Ovary (tissue), 7 donors: ENCODE measurements at regions not wholly inside any gene's neighbourhood (a gene's known extent, or its start where the extent isn't known, plus 50 kb on each side); places are given as distances from the start of the nearest gene placed in this dataset.

ENCODE experiments used
- DNase-seq, 5 donors: peaks; one replicate each; pipeline ENCODE4 v3.0.0-alpha.2; 2019 to 2020
- H3K27ac ChIP-seq, 2 donors: fragments of 200-600 bp; one replicate each; pipeline versions ENCODE4 v1.5.1 to v1.8.0; 2019 to 2022
- H3K27me3 ChIP-seq: fragments of 200-600 bp; one replicate; pipeline ENCODE4 v1.8.0; 2022
- H3K36me3 ChIP-seq: fragments of 200-600 bp; sonication (generic); one replicate; pipeline ENCODE4 v1.5.1; 2019
- H3K4me1 ChIP-seq: one replicate; pipeline ENCODE4 v1.8.1; 2013; ENCODE audit warnings: mild to moderate bottlenecking, moderate library complexity; ENCODE audit not compliant: insufficient read depth
- H3K4me3 ChIP-seq: fragments of 200-600 bp; sonication (generic); one replicate; pipeline ENCODE4 v1.5.1; 2017
- H3K9me3 ChIP-seq, 2 donors: fragments of 200-600 bp in 1 of 2; sonication (generic) in 1 of 2; one replicate each; pipeline versions ENCODE4 v1.5.1 to v1.8.1; 2013 to 2019; ENCODE audit warnings: mild to moderate bottlenecking in 1 of 2, moderate library complexity in 1 of 2
- EP300 ChIP-seq: sonication (generic); formaldehyde crosslinking; IDR thresholded peaks from one replicate; pipeline ENCODE4 v1.6.1; 2017; ENCODE audit warnings: antibody characterized with exemption
- POLR2A ChIP-seq: fragments of 450-650 bp; IDR thresholded peaks from one replicate; pipeline ENCODE4 v1.6.1; 2017; ENCODE audit warnings: antibody characterized with exemption, mild to moderate bottlenecking, moderate library complexity
- WGBS, 3 donors: extraction: QIAGEN DNeasy Blood & Tissue Kit in 1 of 3; methylation state at CpG; one replicate each; pipeline versions ENCODE4 v1.1.5 to v1.1.7; 2013 to 2017; 5-methylcytosine and 5-hydroxymethylcytosine counted together
- intact Hi-C, 4 donors: fragments of 100-400 bp; cut with DNase I; formaldehyde crosslinking; loops; one replicate each; pipeline versions ENCODE4 v1.11.0 to v1.15.1; 2022 to 2023
- TF ChIP-seq, protein P1 (sequence below), 3 donors: fragments of 450-650 bp in 2 of 3; fragments of 200-600 bp in 1 of 3; IDR thresholded peaks; one replicate each; pipeline versions ENCODE4 v1.5.1 to v1.8.0; 2016 to 2022; ENCODE audit warnings: antibody characterized with exemption in 3 of 3, mild to moderate bottlenecking in 1 of 3
- donor health status: DM: no; HTN: no; CAD: no; lungs with moderate emphysema.
- donor health status: DM: no; HTN: no; CAD: no.
- donor health status: Bipolar disorder and iron deficiency.
- donor health status: DM: no; HTN: no; CAD: no.
- donor health status: DM: yes; HTN: yes; CAD: no.

DNA sequence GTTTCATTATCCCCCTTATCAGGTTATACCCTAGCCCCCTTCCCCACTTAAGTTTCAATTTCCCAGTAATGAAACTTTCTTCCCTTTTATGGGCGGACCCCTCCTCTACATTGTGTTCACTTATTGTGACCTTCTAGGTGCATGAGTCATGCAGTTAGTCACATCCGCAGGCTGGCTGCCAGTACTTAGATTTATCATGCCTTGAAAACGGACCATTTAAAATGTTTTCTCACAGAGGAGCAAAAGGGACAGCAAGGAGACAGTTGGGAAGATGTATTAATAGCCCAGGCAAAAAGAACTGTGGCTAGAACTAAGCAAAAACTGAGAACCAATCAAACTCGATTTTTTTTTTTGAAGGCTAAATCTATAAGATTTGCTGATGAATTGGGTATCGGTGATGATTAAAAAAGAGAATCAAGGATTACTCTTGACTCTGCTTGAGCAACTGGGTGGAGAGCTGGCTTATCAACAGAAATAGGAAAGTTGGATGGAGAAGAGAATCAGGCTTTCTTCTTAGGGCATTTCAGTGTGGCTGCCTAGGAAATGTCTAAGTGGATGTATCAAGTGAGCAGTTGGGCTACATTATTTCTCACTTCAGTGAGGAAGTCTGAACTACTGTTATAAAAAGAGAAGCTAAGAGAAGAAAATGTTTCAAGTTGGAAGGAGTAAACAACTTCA lies 615.0 kb downstream of the HINT1 start:
- TF ChIP-seq EP300 = no peak
- TF ChIP-seq, protein P1, sequence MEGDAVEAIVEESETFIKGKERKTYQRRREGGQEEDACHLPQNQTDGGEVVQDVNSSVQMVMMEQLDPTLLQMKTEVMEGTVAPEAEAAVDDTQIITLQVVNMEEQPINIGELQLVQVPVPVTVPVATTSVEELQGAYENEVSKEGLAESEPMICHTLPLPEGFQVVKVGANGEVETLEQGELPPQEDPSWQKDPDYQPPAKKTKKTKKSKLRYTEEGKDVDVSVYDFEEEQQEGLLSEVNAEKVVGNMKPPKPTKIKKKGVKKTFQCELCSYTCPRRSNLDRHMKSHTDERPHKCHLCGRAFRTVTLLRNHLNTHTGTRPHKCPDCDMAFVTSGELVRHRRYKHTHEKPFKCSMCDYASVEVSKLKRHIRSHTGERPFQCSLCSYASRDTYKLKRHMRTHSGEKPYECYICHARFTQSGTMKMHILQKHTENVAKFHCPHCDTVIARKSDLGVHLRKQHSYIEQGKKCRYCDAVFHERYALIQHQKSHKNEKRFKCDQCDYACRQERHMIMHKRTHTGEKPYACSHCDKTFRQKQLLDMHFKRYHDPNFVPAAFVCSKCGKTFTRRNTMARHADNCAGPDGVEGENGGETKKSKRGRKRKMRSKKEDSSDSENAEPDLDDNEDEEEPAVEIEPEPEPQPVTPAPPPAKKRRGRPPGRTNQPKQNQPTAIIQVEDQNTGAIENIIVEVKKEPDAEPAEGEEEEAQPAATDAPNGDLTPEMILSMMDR (IDR thresholded peaks at IDR 0.05) = no peak
- no peak for TF ChIP-seq POLR2A
- H3K27me3 ChIP-seq = no peaks in the 10 kb centered on the region
- H3K36me3 ChIP-seq = no peaks in the 10 kb centered on the region
- no peak overlapping the region for H3K4me3 ChIP-seq
- no peaks in the 10 kb centered on the region for H3K4me1 ChIP-seq
- no peaks in the 10 kb centered on the region for H3K9me3 ChIP-seq
- WGBS, 3 donors = 54 to 61% (median 60%) methylated on average over 5 of the region's 5 CpGs
- intact Hi-C loops = no loop called here
- H3K27ac ChIP-seq = no peak overlapping the region
- DNase-seq = no peak

DNA sequence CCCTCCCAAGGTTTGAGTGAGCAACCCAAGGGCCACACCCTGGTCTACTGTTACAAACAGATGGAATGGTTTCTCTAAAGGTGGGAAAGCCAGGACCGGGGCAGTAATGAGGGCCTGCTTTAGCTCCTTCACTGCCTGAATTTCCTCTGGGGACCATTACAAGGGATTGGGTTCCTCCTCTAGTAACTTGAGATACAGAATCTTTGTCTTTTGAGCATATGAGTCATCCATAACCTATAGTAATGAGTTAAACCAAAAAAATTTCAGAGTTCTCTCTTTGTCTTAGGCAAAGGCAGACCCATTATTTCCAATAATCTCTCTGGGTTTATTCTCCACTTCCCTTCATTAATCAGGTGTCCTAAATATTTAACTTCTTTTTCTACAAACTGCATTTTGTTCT lies 618.8 kb downstream of the HINT1 start:
- DNase-seq = no peak
- intact Hi-C loops = no loop called here

DNA sequence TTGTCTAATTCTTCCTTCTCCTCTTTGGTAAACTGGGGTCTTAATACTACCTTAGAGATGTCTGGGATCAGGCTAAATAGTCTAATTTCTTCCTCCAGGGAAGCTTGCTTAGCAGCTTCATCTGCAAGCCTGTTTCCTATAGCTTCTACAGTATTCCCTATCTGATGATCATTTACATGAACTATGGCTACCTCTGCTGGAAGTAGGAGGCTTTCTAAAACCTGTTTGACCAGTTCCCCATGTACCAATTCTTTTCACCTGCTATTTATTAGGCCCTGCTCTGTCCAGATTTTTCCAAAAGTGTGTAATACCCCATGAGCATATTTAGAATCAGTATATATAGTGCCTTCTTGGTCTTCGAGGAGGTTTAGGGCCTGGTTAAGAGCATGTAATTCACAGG lies 619.8 kb downstream of the HINT1 start:
- 51 to 75% (median 66%) methylated on average over 1 of the region's 1 CpG for WGBS, 3 donors

More for the DNA sequence above, 618.8 kb downstream of the HINT1 start:
- TF ChIP-seq EP300 = no peak
- 0 to 94% (median 86%) methylated on average over 1 of the region's 1 CpG for WGBS, 3 donors
- no peaks in the 10 kb centered on the region for H3K36me3 ChIP-seq
- H3K27me3 ChIP-seq = no peaks in the 10 kb centered on the region
- H3K9me3 ChIP-seq = no peaks in the 10 kb centered on the region
- no peak overlapping the region for H3K27ac ChIP-seq
- H3K4me3 ChIP-seq = no peak overlapping the region
- no peaks in the 10 kb centered on the region for H3K4me1 ChIP-seq

DNA sequence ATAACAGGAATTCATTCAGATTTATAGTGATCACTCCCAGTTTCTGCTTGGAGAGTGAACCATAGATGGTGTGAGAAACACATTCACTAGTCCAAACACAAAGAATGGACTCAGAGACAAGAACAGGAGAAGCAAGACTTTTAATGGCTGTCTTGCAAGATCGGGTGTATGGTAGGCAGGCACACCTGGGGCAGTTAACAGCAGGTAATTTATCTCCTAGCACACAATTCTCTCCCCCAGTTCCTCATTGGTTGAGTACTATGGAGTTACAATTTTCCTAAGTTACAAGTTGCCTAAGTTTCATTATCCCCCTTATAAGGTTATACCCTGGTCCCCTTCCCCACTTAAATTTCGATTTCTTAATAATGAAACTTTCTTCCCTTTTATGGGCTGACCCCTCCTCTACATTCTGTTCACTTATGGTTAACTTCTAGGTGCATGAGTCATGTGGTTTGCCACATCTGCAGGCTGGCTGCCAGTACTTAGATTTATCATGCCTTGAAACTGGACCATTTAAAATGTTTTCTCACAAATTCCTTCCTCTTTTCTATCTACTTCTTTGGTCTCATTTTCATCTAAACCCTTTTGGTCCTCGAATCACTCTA lies 623.3 kb downstream of the HINT1 start:
- WGBS, 3 donors = 19 to 32% (median 28%) methylated on average over 3 of the region's 3 CpGs
- DNase-seq = no peak

More for the DNA sequence above, 619.8 kb downstream of the HINT1 start:
- intact Hi-C loops = no loop called here
- Histone ChIP-seq H3K27ac (no peak overlapping the region), H3K27me3 (no peaks in the 10 kb centered on the region), H3K4me3 (no peak overlapping the region), H3K4me1 (no peaks in the 10 kb centered on the region), H3K9me3 (no peaks in the 10 kb centered on the region), H3K36me3 (no peaks in the 10 kb centered on the region)
- TF ChIP-seq POLR2A = no peak
- TF ChIP-seq EP300 = no peak
- TF ChIP-seq, protein P1 (IDR thresholded peaks at IDR 0.05) = no peak
- no peak for DNase-seq

DNA sequence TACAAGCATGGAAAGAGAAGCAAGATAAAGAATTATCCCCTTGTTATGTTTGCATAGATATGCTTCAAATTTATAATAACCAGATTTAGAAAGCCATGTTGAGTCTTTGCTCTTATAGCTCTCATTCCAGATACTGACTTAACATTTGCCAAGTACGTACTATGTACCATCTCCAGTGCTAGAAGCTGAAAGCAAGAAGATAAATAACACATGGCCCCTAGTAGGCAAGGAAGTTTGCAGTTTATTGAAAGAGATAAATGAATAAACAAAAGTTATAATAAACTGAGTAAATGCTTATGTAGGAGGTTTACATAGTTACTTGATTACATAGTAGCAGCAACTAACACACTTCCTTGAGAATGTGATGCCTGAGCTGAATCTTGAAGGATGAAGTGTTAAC lies 628.4 kb downstream of the HINT1 start:
- WGBS, 3 donors = 54 to 78% (median 69%) methylated on average over 1 of the region's 1 CpG
- Histone ChIP-seq H3K27ac (no peak overlapping the region), H3K9me3 (no peaks in the 10 kb centered on the region), H3K36me3 (no peaks in the 10 kb centered on the region), H3K4me3 (no peak overlapping the region), H3K4me1 (no peaks in the 10 kb centered on the region), H3K27me3 (no peaks in the 10 kb centered on the region)
- TF ChIP-seq, protein P1 (IDR thresholded peaks at IDR 0.05) = no peak
- TF ChIP-seq POLR2A (no peak), EP300 (no peak)
- intact Hi-C loops = no loop called here
- DNase-seq = no peak

More for the DNA sequence above, 623.3 kb downstream of the HINT1 start:
- intact Hi-C loops = no loop called here
- H3K4me1 ChIP-seq = no peaks in the 10 kb centered on the region
- H3K9me3 ChIP-seq = no peaks in the 10 kb centered on the region
- H3K27me3 ChIP-seq = no peaks in the 10 kb centered on the region
- H3K27ac ChIP-seq = no peak overlapping the region
- no peak for TF ChIP-seq POLR2A
- TF ChIP-seq, protein P1 (IDR thresholded peaks at IDR 0.05) = no peak
- H3K36me3 ChIP-seq = no peaks in the 10 kb centered on the region
- no peak overlapping the region for H3K4me3 ChIP-seq
